ENCODE measurements at regions not wholly inside any gene's neighbourhood (a gene's known extent, or its start where the extent isn't known, plus 50 kb on each side); places are given as distances from the start of the nearest gene placed in this dataset.

DNA sequence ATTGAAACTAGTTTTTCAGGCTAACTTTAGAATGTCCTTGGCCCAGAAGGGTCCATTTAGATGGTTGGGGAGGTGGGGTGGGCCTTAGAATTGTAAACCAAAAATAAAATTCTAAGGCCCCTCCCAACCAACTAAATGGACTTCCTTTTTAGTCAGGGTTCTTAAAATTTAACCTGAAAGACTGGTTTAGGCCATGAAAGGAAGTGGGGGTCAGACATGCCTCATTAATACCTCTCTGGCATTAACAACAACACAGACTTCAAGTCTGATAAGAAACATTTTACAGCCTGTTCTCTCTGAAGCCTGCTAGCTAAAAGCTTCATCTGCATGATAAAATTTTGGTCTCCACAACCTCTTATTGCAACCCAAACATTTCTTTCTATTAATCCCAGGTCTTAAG is 65.5 kb upstream of the TNC start:
- no peaks in the 10 kb centered on the region for H3K9me3 ChIP-seq (ENCODE audit: control insufficient read depth in 4 of 4, low read length in 3 of 4)
- H3K27me3 ChIP-seq (ENCODE audit: control insufficient read depth in 4 of 4, insufficient read depth in 4 of 4, low read length in 3 of 4): no peaks in the 10 kb centered on the region
- no peak overlapping the region for H3K27ac ChIP-seq (ENCODE audit: low read depth in 1 of 2, low read length in 2 of 2)
- H3K36me3 ChIP-seq (ENCODE audit: control insufficient read depth in 4 of 4, insufficient read depth in 3 of 4, low read depth in 1 of 4, low read length in 3 of 4): no peaks in the 10 kb centered on the region
- TF ChIP-seq FOXA2 (IDR thresholded peaks at IDR 0.05) (no peak), FOXA1 (IDR thresholded peaks at IDR 0.05) (no peak), EGR1 (IDR thresholded peaks at IDR 0.05; ENCODE audit: low read depth in 2 of 2) (no peak), HNF4G (IDR thresholded peaks at IDR 0.05) (no peak), NR2F2 (IDR thresholded peaks at IDR 0.05) (no peak), RAD21 (IDR thresholded peaks at IDR 0.05) (no peak), TAF1 (conservative IDR thresholded peaks at IDR 0.05) (no peak), RXRA (IDR thresholded peaks at IDR 0.05) (no peak), SP1 (IDR thresholded peaks at IDR 0.05) (no peak)
- TF ChIP-seq, protein P1, sequence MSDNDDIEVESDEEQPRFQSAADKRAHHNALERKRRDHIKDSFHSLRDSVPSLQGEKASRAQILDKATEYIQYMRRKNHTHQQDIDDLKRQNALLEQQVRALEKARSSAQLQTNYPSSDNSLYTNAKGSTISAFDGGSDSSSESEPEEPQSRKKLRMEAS (IDR thresholded peaks at IDR 0.05): no peak
- TF ChIP-seq, protein P2, sequence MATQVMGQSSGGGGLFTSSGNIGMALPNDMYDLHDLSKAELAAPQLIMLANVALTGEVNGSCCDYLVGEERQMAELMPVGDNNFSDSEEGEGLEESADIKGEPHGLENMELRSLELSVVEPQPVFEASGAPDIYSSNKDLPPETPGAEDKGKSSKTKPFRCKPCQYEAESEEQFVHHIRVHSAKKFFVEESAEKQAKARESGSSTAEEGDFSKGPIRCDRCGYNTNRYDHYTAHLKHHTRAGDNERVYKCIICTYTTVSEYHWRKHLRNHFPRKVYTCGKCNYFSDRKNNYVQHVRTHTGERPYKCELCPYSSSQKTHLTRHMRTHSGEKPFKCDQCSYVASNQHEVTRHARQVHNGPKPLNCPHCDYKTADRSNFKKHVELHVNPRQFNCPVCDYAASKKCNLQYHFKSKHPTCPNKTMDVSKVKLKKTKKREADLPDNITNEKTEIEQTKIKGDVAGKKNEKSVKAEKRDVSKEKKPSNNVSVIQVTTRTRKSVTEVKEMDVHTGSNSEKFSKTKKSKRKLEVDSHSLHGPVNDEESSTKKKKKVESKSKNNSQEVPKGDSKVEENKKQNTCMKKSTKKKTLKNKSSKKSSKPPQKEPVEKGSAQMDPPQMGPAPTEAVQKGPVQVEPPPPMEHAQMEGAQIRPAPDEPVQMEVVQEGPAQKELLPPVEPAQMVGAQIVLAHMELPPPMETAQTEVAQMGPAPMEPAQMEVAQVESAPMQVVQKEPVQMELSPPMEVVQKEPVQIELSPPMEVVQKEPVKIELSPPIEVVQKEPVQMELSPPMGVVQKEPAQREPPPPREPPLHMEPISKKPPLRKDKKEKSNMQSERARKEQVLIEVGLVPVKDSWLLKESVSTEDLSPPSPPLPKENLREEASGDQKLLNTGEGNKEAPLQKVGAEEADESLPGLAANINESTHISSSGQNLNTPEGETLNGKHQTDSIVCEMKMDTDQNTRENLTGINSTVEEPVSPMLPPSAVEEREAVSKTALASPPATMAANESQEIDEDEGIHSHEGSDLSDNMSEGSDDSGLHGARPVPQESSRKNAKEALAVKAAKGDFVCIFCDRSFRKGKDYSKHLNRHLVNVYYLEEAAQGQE (IDR thresholded peaks at IDR 0.05): no peak
- H3K4me3 ChIP-seq (ENCODE audit: low read depth in 1 of 3, low read length in 3 of 3): no peak overlapping the region
- no peak for DNase-seq (ENCODE audit: low spot score)
- H3K4me1 ChIP-seq (ENCODE audit: control insufficient read depth in 4 of 4, insufficient read depth in 4 of 4, low read length in 3 of 4): no peaks in the 10 kb centered on the region
- no peak overlapping the region for H3K9ac ChIP-seq (ENCODE audit: low read depth in 1 of 2, low read length in 2 of 2)

DNA sequence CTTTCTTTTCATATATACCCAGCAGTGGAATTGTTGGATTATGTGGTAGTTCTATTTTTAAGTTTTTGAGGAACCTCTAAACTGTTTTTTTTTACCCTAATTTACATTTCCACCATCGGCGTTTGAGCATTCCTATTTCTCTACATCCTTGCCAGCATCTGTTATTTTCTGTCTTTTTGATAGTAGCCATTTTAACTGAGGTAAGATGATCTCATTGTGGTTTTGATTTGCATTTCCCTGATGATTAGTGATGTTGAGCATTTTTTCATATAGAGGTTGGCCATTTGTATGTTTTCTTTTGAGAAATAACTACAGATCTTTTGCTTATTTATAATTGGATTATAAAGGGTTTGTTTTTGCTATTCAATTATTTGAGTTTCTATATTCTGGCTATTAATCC is 71.7 kb upstream of the TNC start:
- no peak overlapping the region for H3K27ac ChIP-seq (ENCODE audit: low read depth in 1 of 2, low read length in 2 of 2)
- H3K36me3 ChIP-seq (ENCODE audit: control insufficient read depth in 4 of 4, insufficient read depth in 3 of 4, low read depth in 1 of 4, low read length in 3 of 4): no peaks in the 10 kb centered on the region
- peaks cover 0 to 4% (median 2%) of the 10 kb centered on the region in 4 donors for H3K9me3 ChIP-seq (ENCODE audit: control insufficient read depth in 4 of 4, low read length in 3 of 4)
- TF ChIP-seq YY1 (IDR thresholded peaks at IDR 0.05) (no peak), EGR1 (IDR thresholded peaks at IDR 0.05; ENCODE audit: low read depth in 2 of 2) (no peak), HNF4G (IDR thresholded peaks at IDR 0.05) (no peak), RAD21 (IDR thresholded peaks at IDR 0.05) (no peak), HNF4A (conservative IDR thresholded peaks at IDR 0.05) (no peak), GABPA (IDR thresholded peaks at IDR 0.05 in 1 of 2, conservative IDR thresholded peaks at IDR 0.05 in 1 of 2) (no peak), TAF1 (conservative IDR thresholded peaks at IDR 0.05) (no peak), FOXA2 (IDR thresholded peaks at IDR 0.05) (no peak), RXRA (IDR thresholded peaks at IDR 0.05) (no peak), NR2F2 (IDR thresholded peaks at IDR 0.05) (no peak), FOXA1 (IDR thresholded peaks at IDR 0.05) (no peak), JUND (IDR thresholded peaks at IDR 0.05) (no peak), SP1 (IDR thresholded peaks at IDR 0.05) (no peak)
- TF ChIP-seq, protein P3, sequence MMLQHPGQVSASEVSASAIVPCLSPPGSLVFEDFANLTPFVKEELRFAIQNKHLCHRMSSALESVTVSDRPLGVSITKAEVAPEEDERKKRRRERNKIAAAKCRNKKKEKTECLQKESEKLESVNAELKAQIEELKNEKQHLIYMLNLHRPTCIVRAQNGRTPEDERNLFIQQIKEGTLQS (IDR thresholded peaks at IDR 0.05): no peak
- TF ChIP-seq, protein P4, sequence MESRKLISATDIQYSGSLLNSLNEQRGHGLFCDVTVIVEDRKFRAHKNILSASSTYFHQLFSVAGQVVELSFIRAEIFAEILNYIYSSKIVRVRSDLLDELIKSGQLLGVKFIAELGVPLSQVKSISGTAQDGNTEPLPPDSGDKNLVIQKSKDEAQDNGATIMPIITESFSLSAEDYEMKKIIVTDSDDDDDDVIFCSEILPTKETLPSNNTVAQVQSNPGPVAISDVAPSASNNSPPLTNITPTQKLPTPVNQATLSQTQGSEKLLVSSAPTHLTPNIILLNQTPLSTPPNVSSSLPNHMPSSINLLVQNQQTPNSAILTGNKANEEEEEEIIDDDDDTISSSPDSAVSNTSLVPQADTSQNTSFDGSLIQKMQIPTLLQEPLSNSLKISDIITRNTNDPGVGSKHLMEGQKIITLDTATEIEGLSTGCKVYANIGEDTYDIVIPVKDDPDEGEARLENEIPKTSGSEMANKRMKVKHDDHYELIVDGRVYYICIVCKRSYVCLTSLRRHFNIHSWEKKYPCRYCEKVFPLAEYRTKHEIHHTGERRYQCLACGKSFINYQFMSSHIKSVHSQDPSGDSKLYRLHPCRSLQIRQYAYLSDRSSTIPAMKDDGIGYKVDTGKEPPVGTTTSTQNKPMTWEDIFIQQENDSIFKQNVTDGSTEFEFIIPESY (IDR thresholded peaks at IDR 0.05): no peak
- TF ChIP-seq, protein P5, sequence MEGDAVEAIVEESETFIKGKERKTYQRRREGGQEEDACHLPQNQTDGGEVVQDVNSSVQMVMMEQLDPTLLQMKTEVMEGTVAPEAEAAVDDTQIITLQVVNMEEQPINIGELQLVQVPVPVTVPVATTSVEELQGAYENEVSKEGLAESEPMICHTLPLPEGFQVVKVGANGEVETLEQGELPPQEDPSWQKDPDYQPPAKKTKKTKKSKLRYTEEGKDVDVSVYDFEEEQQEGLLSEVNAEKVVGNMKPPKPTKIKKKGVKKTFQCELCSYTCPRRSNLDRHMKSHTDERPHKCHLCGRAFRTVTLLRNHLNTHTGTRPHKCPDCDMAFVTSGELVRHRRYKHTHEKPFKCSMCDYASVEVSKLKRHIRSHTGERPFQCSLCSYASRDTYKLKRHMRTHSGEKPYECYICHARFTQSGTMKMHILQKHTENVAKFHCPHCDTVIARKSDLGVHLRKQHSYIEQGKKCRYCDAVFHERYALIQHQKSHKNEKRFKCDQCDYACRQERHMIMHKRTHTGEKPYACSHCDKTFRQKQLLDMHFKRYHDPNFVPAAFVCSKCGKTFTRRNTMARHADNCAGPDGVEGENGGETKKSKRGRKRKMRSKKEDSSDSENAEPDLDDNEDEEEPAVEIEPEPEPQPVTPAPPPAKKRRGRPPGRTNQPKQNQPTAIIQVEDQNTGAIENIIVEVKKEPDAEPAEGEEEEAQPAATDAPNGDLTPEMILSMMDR (IDR thresholded peaks at IDR 0.05; ENCODE audit: low read depth, low read length, missing input control): no peak
- TF ChIP-seq, protein P2 (IDR thresholded peaks at IDR 0.05): no peak
- TF ChIP-seq, protein P1 (IDR thresholded peaks at IDR 0.05): no peak
- no peak overlapping the region for H3K4me3 ChIP-seq (ENCODE audit: low read depth in 1 of 3, low read length in 3 of 3)
- no peaks in the 10 kb centered on the region for H3K27me3 ChIP-seq (ENCODE audit: control insufficient read depth in 4 of 4, insufficient read depth in 4 of 4, low read length in 3 of 4)
- H3K4me1 ChIP-seq (ENCODE audit: control insufficient read depth in 4 of 4, insufficient read depth in 4 of 4, low read length in 3 of 4): no peaks in the 10 kb centered on the region
- no peak for DNase-seq (ENCODE audit: low spot score)
- 89% methylated on average over 2 of the region's 2 CpGs for WGBS
- H3K9ac ChIP-seq (ENCODE audit: low read depth in 1 of 2, low read length in 2 of 2): no peak overlapping the region

Measured in liver (tissue), 8 donors.